Lower leg skin (tissue), 4 donors: ENCODE measurements at regions not wholly inside any gene's neighbourhood (a gene's known extent, or its start where the extent isn't known, plus 50 kb on each side); places are given as distances from the start of the nearest gene placed in this dataset.

Experiments
- DNase-seq, 2 donors: peaks; one replicate each; pipeline ENCODE4 v3.0.0-alpha.2; 2019; ENCODE audit warnings: low spot score in 2 of 2
- H3K4me3 ChIP-seq: fragments of 200-600 bp; sonication (generic); 2 replicates; pipeline ENCODE4 v1.5.1; 2017; ENCODE audit warnings: mild to moderate bottlenecking, low read depth; ENCODE audit not compliant: poor library complexity, severe bottlenecking
- CTCF ChIP-seq, 3 donors: fragments of 450-650 bp; IDR thresholded peaks; one replicate each; pipeline ENCODE4 v1.5.1; 2016; ENCODE audit warnings: antibody characterized with exemption in 3 of 3, mild to moderate bottlenecking in 3 of 3, moderate library complexity in 2 of 3
- POLR2A ChIP-seq, 2 donors: fragments of 450-650 bp; IDR thresholded peaks; one replicate each; pipeline ENCODE4 v1.6.1; 2016 to 2017; ENCODE audit warnings: antibody characterized with exemption in 2 of 2, mild to moderate bottlenecking in 1 of 2, moderate library complexity in 1 of 2
- WGBS, 2 donors: methylation state at CpG; one replicate each; pipeline ENCODE4 v1.1.5; 2018; 5-methylcytosine and 5-hydroxymethylcytosine counted together
- intact Hi-C: fragments of 100-400 bp; cut with DNase I; formaldehyde crosslinking; loops from one replicate; pipeline ENCODE4 v1.15.0; 2023; ENCODE audit warnings: low total_unique reads

GRCh38 chr2:226351711-226352110, 447.9 kb downstream of the IRS1 start:
- H3K4me3 ChIP-seq, result no peak overlapping the region
- TF ChIP-seq CTCF (IDR thresholded peaks at IDR 0.05), result no peak
- TF ChIP-seq POLR2A (IDR thresholded peaks at IDR 0.05), result no peak
- intact Hi-C loops, result no loop called here
- 75 to 77% methylated on average over 2 of the region's 2 CpGs for WGBS, 2 donors
- DNase-seq, result no peak

GRCh38 chr2:226339616-226340015, 460.0 kb downstream of the IRS1 start:
- H3K4me3 ChIP-seq, result no peak overlapping the region
- intact Hi-C loops, result no loop called here
- no peak for DNase-seq
- TF ChIP-seq CTCF (IDR thresholded peaks at IDR 0.05) (no peak), POLR2A (IDR thresholded peaks at IDR 0.05) (no peak)

- no peak overlapping the region for H3K4me3 ChIP-seq
- intact Hi-C loops, result no loop called here
- TF ChIP-seq CTCF (IDR thresholded peaks at IDR 0.05) (no peak), POLR2A (IDR thresholded peaks at IDR 0.05) (no peak)
- no peak for DNase-seq
Measured at GRCh38 chr2:226338825-226339224, 460.8 kb downstream of the IRS1 start.

GRCh38 chr2:226337941-226338600, 461.5 kb downstream of the IRS1 start:
- no peak overlapping the region for H3K4me3 ChIP-seq
- intact Hi-C loops, result no loop called here
- DNase-seq, result no peak
- 39 to 44% methylated on average over 2 of the region's 2 CpGs for WGBS, 2 donors
- TF ChIP-seq CTCF (IDR thresholded peaks at IDR 0.05) (no peak), POLR2A (IDR thresholded peaks at IDR 0.05) (no peak)

- 68 to 72% methylated on average over 3 of the region's 3 CpGs for WGBS, 2 donors
- intact Hi-C loops, result no loop called here
- no peak for DNase-seq
- TF ChIP-seq POLR2A (IDR thresholded peaks at IDR 0.05), result no peak
- TF ChIP-seq CTCF (IDR thresholded peaks at IDR 0.05), result no peak
- no peak overlapping the region for H3K4me3 ChIP-seq
Measured at GRCh38 chr2:226336283-226336682, 463.3 kb downstream of the IRS1 start.
